Endothelial cell of umbilical vein (primary cell): ENCODE measurements at regions not wholly inside any gene's neighbourhood (a gene's known extent, or its start where the extent isn't known, plus 50 kb on each side); places are given as distances from the start of the nearest gene placed in this dataset.

Experiments
- CTCF ChIP-seq, 2 donors: IDR thresholded peaks; 1 replicate in 1 of 2; 2 replicates in 1 of 2; pipeline ENCODE4 v1.5.1; 2011; ENCODE audit warnings: low read length in 2 of 2, mild to moderate bottlenecking in 2 of 2, moderate library complexity in 2 of 2, control low read depth in 1 of 2, inconsistent platforms in 1 of 2, low read depth in 1 of 2; ENCODE audit not compliant: insufficient read depth in 1 of 2; ENCODE audit errors: extremely low read depth in 1 of 2
- MAX ChIP-seq: IDR thresholded peaks from 2 replicates; pipeline ENCODE4 v1.6.1; 2011; ENCODE audit not compliant: insufficient read depth, insufficient read length
- POLR2A ChIP-seq: IDR thresholded peaks from 2 replicates; pipeline ENCODE4 v1.6.1; 2012; ENCODE audit warnings: low read depth, mild to moderate bottlenecking, control low read depth, low read length

DNA sequence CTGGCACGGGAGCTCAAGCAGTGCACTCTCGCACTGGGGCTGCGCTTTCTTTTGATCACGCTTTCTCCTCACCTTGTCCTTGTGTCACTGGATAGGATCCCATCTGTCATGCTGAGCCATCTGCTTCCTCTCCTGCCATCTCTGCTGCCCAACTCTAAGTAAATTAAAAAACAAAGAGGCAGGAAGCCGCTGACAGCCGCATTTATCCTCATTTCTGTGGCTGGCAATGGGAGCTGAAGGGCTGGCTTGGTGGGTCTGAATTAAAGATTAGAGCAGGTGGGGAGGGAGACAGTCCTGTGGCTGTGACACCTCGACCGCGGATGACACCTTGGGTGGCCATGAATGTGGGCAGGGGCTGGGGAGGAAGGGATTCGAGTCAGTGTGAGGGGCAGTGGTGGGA is 159.2 kb upstream of the ALDH1B1 start:
- TF ChIP-seq POLR2A (no peak), CTCF (IDR thresholded peaks at IDR 0.05; ENCODE audit: extremely low read depth in 1 of 2, insufficient read depth in 1 of 2, low read depth in 1 of 2, low read length in 2 of 2) (no peak), MAX (no peak)
